Activated T-helper 1 cell treated with anti-CD3 and anti-CD28 coated beads, Interleukin-2, amount 50 U/mL, for 16 hours (primary cell): ENCODE measurements at regions not wholly inside any gene's neighbourhood (a gene's known extent, or its start where the extent isn't known, plus 50 kb on each side); places are given as distances from the start of the nearest gene placed in this dataset.

ENCODE experiments used
- DNase-seq, 2 donors: peaks; one replicate each; pipeline ENCODE4 v3.0.0-alpha.2; 2020; ENCODE audit warnings: low read depth in 1 of 2, low spot score in 1 of 2

GRCh38 chr2:120496759-120497158, 150.8 kb downstream of the INHBB start:
- DNase-seq = no peak

DNA sequence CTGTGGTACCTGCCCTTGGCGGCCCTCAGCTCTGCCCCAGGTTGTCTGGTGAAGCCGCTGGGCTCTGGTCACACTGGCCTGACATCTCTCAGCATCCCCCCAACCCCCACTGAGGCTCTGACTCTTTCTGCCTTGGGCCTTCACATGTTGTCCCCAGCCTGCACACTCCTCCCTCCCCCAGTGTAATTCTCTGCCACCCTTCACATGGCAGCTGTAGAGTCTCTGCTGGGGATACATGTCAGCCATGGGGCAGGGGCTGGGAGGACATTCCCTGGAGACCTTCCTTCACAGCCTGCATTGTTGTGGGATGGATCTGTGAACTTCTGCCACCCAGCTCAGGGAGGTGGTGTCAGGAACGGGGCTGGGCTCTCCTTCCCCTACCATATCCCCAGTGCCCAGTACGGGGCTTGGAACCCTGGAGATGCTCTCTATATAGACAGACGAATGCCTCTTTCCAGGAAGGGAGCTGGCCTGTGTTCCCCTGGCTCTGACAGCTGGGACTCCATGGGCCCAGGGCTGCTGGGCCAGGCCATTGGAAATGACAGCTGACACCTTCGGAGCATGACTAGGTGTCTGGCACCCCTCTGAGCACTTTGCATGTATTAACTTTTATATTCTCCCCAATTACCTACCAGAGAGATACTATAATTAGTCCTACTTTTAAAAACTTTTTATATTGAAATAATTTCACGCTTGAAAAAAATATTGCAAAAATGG, 151.5 kb downstream of the INHBB start:
- no peak for DNase-seq

DNA sequence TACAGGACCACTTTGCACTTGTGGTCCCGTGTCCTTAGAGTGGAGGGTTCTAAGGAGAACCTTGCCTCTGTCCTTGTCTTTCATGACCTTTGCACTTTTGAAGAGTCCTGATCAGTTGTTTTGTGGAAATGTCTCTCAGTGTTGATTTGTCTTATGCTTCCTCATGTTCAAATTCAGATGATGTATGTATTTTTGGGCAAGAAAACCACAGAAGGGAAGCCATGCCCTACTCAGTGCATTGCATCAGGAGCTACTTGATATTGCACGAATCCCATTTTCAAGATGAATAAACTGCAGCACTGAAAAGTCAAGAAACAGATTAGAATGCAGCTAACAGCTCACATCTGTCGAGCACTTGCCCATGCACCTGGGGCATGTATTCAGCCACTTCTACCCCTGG, 152.2 kb downstream of the INHBB start:
- no peak for DNase-seq

DNA sequence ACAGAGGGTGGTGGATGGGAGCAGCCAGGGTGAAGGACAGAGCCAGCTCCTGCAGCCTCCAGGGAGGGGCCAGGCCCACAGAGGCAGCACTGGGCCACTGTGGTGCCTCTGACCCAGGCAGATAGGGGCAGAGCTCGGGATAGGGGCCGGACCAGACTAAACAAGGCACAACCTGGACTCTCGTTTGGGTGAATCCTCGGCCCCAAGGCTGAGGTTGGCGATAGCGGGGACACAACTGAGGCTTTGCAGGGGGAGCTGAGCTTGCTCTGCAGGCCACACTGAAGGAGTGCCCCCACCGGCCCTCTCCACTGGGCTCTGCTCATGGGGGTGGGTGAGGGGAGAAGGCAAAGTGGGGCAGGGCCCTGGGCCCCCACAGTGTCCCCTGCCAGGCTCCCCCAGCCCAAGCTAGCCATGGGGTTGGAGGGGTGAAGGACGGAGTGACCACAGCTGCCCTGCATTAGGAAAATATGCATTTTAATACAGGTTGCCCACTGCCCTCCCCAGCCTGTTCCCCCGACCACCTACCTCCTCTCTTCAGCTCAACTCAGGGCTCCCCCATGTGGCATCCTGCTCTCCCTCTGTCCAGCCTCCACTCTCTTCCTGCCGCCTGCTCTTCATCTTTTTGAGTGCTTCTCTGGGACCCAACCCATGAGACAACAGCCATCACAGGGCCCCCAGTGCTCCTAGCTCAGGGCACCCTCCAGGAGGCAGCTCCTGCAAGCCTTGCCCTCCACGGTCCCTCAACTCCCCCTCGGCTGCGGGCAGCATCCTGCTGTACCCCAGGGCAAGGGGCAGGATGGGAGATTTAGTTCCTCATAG, 152.8 kb downstream of the INHBB start:
- no peak for DNase-seq

GRCh38 chr2:120499784-120500495, 154.0 kb downstream of the INHBB start:
- DNase-seq = no peak

- no peak for DNase-seq
Measured at GRCh38 chr2:120501591-120501990, 155.7 kb downstream of the INHBB start.

DNA sequence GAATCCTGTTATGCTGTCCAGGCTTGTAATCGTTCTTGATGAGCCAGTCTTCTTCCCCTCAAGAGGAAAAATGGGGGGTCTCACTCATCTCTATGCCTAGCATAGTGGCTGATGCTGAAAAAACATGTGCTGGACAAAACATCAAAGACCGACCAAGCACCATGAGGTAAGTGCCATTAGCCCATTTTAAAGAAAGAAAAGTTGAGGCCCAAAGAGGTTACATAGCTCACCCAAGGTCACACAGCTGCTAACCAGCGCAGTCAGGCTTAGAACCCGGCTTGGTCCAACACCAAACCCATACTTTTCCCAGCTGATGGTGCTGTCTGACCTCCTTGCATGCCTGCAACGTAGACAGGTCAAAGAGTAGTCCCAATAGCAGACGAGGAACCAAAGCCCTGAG, 156.4 kb downstream of the INHBB start:
- no peak for DNase-seq

- no peak for DNase-seq
Measured at GRCh38 chr2:120502761-120503160, 156.8 kb downstream of the INHBB start.

DNA sequence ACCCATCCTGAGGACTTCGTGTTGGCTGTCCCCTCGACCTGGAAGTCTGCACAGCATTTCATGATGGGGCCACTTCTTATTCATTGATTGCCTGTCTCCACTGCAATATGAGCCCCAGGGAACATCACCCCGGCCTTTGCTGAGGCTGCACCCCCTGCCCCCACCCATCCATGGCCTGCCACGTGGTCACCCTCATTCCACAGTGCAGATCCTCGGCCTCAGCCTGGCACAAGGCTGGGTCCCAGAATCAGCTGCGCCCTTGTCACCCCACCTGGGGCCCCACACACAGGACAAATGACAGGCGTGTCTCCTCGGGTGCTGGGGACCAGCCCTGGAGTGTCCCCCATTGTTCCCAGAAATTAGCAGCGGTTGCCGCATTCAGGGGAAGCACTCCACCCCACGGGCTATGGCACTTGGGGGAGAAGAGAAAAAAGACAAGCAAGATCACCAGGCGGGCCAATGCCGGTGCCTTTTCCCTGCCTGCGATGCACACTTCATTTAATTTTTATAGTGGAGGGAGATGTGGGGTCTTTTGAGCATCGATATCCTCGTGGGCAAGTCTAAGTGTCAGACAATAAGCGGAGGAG, 157.4 kb downstream of the INHBB start:
- no peak for DNase-seq

DNA sequence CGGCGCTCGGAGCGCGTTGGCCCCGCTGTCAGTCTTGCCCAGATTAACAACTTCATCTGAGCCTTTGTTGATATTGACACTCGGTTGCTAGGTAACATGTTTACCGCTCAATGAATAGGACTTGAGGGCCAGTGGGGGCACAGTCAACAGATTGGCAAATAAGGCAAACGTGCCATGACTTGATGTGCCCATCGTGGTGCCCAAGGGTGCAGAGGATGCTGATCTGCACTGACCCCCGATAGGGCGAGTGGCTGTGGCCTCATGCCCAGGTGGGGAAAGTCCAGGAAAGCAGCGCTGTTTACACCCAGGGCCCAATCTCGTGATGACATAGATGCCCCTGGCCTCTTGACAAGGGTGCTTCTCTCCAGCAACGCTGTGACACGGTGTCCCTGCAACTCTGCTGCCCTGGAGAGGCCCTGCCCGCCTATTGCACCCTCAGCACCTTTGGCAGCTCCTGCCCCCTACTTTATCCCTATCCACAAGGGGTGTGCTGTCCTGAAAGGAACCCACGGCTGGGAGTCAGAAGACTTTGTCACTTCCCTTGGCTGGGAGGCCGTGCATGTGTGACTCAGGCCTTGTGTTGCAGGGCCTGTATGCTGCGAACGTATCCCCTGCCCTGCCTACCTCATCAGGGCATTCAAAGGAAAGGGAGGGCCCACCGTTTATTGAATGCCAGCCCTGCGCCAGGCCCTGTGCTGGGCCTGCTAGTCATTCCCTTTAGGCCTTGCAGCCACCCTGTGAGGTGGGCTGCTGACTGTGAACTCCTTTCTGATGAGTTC, 158.0 kb downstream of the INHBB start:
- DNase-seq = no peak

DNA sequence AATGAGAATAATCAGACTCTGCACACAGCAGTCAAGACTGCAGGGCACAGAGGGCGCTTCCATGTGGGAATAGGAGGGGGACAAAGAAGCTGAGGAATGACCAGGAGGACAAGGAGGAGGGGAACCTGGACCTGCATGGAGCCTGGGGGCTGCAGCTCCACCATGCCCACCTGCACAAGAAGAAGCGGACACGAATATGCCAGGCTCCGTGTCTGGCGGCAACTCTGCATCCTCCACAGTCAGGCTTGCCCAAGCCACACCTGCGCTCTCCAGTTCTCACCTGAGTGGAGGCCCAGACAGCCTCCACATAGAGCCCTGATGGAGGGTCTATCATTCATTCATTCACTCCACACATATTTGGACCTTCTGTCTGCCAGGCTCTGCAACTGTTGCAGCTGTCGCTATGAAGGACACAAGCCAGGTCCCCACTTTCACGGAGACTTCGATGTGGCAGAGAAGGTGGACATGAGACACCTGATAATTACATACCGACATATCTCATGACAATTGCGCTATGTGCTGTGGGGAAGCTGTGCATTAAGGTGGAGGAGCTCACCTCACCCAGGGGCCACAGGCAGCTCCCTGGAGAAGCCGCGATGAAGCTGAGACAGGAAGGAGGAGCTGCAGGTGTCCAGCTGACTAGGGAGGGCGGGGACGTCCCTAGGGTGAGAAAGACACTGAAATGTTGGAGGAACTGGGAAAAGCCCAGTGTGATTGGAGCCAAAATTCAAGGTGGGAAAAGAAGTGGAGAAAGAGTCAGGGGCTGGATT, 159.2 kb downstream of the INHBB start:
- no peak for DNase-seq

DNA sequence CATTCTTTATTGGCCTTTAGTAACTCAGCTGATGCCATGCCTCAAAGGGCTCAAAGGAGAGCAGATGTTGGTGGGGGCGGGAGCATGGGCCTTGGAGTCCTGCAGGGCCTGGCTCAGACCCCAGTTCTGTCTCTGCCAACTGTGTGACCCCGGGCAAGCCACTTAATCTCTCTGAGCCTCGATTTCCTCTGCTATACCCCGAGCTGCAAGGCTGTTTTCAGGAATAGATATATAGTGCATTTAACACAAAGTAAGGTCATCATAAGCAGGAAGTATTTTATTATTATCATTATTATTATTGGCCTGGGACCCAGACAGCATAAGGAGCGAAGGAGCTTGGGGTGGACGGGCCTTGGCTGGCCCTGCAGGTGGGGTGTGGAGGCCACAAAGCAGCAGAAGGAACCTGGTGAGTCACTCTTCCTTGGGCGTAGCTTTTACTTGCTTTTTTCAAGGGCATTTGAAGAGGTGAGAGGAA, 162.7 kb downstream of the INHBB start:
- no peak for DNase-seq

DNA sequence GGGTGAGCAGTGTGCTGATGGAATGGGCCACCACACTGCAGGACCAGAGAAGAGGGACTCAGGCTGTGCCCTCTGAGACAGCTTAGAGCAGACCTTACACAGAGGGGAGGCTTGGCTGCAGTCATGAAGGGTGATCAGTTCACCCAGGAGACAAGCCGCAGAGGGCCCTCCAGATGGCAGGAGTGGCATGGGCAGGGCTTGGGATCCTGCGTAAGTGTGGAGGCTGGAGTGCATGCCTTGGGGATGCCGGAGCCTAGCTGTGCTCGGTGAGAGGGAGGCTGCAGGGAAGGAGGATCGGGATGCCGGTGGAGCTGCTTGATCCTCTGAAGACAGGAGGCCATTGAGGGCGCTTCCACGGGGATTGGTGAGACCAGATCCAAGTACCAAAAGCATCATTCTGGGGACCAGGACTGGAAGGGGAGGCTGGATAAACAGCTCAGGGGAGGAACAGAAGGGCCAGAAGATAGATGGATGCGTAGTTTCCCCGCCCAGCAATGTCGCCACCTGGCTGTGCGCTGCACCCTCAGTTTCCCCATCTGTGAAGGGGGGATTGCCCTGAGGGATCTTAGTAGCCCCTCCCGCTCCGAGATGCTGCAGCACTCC, 163.4 kb downstream of the INHBB start:
- no peak for DNase-seq

DNA sequence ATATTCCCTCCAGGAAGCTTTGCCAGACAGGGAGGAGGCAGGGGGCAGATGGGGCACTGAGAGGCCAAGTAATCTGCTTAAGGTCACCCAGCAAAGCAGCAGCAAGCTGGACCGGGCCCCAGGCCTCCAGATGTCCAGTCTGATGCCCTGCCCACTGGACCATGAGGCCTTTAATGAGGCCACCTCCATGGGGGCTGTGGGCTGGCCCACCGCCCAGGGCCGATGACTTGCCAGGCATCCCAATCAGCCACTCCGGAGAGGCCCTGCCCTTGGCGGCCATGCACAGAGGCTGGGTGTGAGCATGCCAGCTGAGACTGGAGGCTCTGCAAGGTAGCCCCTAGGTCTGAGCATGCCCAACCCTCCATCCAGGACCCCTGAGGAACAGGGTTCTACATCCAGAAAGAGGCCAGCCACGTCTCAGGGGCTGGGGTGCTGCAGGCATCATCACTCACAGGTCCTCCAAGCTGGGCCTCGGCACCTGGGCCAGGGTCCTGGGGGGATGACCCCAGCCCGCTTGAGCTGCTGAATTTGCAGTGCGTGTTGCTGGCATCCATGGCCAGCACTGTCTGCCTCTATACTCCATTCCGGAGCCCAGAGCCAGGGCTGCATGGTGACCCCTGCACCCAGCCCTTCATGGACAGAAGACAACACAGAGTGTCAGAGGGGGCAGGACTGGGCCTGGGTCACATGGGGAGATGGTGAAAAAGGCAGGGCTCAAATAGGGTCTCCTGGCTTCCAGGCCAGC, 164.2 kb downstream of the INHBB start:
- DNase-seq = no peak

- DNase-seq = no peak
Measured at GRCh38 chr2:120510751-120511395, 164.9 kb downstream of the INHBB start.

GRCh38 chr2:120511536-120511935, 165.6 kb downstream of the INHBB start:
- DNase-seq = no peak

GRCh38 chr2:120511947-120512710, 166.2 kb downstream of the INHBB start:
- no peak for DNase-seq
